ENCODE measurements at regions not wholly inside any gene's neighbourhood (a gene's known extent, or its start where the extent isn't known, plus 50 kb on each side); places are given as distances from the start of the nearest gene placed in this dataset.

- TF ChIP-seq YY1 (IDR thresholded peaks at IDR 0.05; ENCODE audit: low read depth) (no peak), SIN3A (IDR thresholded peaks at IDR 0.05; ENCODE audit: borderline replicate concordance, low read depth, low read length) (no peak), CTCF (IDR thresholded peaks at IDR 0.05) (no peak), TAF1 (IDR thresholded peaks at IDR 0.05; ENCODE audit: borderline replicate concordance, low read depth, low read length) (no peak), RAD21 (IDR thresholded peaks at IDR 0.05; ENCODE audit: low read length) (no peak), POLR2AphosphoS5 (IDR thresholded peaks at IDR 0.05; ENCODE audit: low read depth, low read length) (no peak), REST (IDR thresholded peaks at IDR 0.05; ENCODE audit: low read depth, low read length) (no peak), EZH2phosphoT487 (IDR thresholded peaks at IDR 0.05; ENCODE audit: borderline replicate concordance, low read depth) (no peak), RFX5 (IDR thresholded peaks at IDR 0.05; ENCODE audit: low read length) (no peak), JUND (IDR thresholded peaks at IDR 0.05) (no peak), MXI1 (IDR thresholded peaks at IDR 0.05; ENCODE audit: low read depth, low read length) (no peak)
These were observed 440.4 kb downstream of the RPS6KC1 start for GRCh38 chr1:213491468-213491867.

All from SK-N-SH (cell line).